HG02840 (cell line): ENCODE measurements at regions not wholly inside any gene's neighbourhood (a gene's known extent, or its start where the extent isn't known, plus 50 kb on each side); places are given as distances from the start of the nearest gene placed in this dataset.

Experiments used
- ATAC-seq: cut with Tn5 transposase; IDR thresholded peaks from one replicate; pipeline ENCODE4 v1.9.1; 2021; ENCODE audit warnings: mild to moderate bottlenecking, moderate library complexity, moderate number of reproducible peaks; ENCODE audit not compliant: unreplicated experiment, low FRiP score

DNA sequence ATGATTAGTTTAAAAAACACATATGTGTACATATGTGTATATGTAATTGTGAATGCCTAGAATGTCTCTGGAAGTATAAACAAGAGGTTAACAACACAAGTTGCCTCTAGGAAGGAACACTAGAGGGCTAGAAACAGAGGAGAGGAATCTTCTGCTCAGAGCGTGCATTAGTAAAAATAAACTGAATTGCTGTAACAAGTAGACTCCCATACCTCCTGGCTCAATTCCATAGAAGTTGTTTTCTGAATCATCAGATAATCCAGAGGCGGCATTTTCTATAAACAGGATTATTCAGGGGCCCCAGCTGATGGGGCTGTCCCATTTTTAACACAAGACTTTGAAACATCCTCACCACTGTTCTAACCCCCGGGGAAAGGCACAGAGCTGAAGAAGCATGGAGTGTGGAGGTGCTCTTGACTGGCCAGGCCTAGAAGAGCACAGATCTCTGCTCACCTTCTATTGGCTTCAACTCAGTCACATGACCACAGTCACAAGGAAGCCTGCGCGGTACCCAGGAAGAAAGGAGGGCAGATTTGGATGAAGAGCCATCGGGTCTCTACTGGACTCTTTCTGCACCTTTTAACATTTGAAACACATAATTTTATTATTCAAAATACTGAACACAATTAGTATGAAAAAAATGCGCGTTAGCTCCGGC, 145.7 kb downstream of the TLE3 start:
- no peak for ATAC-seq

DNA sequence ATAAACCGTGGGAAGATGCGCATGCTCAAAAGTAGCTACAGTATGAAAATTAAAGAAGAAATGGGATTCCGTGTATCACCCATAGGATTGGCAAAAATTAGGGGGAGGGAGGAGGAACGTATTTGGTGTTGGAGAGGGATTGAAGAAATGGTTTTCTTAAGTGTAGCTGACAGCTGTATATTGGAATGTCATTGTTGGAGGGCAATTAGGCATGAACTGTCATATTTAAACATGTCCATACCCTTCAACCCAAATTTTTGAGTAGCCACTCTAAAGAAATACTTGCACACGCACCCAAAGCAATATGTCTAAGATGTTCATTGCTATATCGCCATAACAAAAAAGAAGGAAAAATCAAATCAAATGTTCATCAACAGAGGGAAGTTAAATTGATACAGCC, 144.7 kb downstream of the TLE3 start:
- no peak for ATAC-seq

DNA sequence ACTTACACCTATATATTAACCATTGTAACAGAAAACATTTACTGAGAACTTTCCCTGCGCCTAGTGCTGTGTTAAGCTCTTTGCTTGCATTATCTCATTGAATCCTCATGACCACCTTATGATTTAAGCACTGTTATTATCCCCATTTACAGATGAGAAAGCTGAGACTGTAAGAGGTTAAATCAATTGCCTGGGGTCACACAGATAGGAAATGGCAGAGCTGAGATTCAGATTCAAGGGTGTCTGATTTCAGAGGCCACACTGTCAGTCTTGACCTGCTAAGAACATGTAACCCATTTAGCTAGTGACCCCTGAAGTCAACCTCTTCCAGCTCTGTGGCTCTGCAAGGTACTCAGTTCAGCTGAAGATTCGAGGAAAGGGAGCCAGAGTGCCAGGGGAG, 143.9 kb downstream of the TLE3 start:
- ATAC-seq: no peak

DNA sequence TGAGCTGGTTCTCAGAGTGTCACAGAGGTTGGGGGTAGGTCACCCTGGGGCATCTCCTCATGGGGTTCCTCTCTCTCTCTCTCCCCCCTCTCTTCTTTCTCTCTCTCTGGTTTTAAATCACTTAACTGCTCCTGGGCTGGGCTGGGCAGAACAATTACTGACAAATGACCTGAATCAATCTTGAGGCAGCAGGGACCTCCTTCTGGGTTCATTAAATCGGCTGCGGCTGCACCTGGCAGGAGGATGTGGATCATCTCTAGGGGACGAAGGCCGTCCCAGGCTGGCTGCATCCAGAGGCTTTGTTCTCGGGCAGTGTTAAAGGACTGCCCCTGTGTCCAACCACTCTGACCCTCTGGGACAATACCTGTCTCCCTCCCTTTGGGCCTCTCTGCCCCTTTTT, 143.1 kb downstream of the TLE3 start:
- ATAC-seq: no peak

DNA sequence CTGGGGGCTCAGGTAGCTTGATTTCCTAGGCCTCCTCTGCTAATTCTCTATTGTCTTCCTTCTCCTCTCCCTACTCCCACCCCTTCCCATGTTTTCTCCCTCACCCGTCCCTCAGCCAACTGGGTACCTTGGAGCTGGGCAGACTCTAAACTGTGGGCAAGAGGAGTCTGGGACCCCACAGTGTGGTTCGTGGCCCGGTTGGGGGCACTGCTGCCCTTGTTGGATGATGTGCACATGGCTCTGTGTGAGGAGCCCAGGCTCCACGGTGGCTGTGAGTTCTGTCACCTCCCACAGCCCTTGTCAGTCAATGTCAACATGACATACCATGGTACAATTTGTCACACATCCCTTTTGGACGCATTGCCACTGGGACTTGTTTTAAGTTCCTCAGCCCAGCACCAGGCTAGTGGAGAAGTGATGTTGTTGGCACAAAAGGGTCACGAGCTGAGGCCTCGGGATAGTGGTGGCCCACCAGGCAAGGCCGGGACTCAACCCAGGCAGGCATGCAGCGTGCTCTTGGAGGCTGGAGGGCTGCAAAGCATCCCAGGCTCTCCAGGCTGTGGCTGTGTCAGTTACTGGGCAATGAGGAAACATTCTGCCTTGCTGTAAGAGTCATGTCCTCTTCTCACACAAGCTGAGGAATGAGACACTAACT, 142.3 kb downstream of the TLE3 start:
- no peak for ATAC-seq

DNA sequence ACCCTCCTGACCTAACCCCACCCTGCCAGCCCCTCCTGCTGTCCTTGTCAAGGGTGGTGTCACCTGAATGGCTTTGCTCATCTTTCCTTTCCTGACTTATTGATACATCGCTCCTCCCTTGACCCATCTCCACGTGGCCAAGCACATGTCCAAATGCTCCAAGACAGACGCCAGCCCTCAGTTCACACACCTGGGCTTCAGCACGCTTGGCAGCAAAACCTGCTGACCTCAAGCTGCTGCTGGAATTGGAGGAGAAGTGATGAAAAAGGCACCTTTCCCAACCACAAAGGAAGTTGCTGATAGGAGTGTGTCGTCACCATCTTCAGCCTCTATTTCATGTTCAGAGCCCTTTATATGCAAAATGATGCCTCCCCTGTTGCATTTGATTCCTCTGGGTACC, 141.3 kb downstream of the TLE3 start:
- ATAC-seq: no peak

DNA sequence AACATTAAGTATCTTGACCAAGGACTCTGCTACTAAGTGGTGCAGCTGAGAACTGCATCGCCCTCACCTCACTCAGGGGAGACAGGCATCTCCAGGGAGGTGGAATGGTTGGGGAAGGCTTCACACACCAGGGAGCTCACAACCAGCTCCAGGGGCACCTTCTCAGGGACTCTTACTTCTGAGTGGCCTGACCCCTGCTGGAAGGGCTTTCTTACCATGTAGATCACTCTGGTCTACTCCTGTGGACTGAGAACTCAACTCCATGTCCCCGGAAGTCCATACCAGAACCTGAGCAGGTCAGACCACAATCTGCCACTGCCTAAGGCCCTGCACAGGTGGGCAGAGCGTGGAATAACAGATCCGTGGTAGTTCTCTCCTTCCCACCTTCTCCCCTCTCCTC, 140.5 kb downstream of the TLE3 start:
- ATAC-seq: no peak

DNA sequence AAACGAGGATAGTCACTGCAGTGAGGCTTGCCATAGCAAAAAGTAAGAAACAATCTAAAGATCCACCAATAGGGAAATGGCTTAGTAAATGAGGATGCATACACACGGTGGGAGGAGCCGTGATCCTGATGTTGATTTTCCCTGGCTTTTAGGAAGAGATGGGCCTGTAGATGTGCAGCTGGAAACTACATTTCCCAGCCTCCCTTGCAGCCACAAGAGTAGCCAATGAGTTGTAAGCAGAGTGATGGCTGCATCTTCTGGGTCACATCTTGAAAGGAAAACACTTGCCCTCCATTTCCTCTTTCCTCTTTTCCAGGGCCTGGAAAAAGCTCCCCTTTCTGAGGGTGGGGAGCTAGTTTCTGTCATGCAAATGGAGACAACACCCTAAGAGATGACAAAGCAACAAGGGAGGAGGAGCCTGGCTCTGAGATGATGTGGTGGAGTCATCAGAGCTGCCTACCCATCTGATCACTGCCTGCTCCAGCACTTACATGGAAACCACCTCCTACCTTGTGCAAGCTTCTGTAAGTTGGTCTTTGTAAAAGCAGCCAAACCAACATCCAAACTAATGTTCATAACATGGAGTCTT, 139.1 kb downstream of the TLE3 start:
- ATAC-seq: no peak

DNA sequence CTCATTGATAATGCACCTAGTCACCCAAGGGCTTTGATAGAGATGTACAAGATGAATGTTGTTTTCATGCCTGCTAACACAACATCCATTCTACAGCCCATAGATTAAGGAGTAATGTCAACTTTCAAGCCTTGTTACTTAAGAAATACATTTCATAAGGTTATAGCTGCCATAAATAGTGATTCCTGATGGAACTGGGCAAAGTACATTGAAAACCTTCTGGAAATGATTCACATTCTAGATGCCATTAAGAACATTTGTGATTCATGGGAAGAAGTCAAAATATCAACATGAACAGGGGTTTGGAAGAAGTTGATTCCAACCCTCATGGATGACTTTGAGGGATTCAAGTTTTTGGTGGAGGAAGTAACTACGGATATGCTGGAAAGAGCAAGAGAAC, 135.2 kb downstream of the TLE3 start:
- no peak for ATAC-seq

DNA sequence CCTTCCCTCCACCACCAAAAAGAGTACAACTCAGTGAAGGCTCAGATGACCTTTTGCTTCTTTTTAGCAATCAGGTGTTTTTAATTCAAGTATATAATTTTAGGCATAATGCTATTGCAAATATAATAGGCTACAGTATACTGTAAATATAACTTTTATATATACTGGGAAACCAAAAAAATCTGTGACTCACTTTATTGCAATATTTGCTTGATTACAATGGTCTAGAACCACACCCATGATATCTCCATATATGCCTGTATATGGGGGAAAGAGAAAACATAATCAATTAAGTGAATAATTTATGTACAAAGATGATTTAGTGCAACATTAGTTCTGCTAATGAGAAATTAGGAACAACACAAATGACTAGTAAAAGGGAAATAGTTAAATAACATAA, 134.3 kb downstream of the TLE3 start:
- no peak for ATAC-seq

DNA sequence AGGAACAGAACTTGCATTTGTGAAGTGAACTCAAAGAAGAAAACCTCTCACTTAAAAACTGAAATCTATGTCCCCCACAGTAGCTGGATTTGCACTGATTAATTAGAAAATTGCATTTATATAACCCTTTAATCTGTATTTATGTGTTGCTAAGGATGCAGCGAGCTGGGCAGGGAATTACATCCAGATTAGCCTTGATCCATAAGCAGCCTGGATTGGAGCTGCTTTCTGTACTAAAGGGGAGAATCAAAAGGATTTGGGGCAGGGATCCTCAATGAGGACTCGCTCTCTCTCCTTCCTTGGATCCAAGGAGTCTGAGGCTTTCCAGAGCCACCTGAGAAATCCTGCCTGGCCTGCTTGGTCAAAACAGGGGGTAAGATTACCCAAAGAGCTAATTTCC, 125.9 kb downstream of the TLE3 start:
- no peak for ATAC-seq

DNA sequence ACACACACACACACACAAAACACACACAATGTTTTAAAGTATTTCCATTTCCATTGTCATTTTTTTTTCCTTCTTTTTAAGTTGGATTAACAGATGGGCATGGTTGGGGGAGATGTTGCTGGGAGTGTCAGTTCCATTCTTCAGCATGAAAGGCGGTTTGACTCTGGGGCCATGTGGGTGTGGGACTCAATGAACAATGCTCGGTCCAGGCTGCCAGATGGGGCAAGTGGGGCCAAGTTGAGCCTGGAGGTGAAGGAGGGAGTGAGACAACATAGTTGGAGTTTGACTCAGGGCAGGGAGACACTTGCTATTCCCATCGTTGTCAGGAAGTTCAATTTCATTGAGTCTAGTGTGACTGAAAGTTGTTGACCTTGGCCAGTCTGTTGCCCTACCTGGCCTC, 125.3 kb downstream of the TLE3 start:
- ATAC-seq: no peak

DNA sequence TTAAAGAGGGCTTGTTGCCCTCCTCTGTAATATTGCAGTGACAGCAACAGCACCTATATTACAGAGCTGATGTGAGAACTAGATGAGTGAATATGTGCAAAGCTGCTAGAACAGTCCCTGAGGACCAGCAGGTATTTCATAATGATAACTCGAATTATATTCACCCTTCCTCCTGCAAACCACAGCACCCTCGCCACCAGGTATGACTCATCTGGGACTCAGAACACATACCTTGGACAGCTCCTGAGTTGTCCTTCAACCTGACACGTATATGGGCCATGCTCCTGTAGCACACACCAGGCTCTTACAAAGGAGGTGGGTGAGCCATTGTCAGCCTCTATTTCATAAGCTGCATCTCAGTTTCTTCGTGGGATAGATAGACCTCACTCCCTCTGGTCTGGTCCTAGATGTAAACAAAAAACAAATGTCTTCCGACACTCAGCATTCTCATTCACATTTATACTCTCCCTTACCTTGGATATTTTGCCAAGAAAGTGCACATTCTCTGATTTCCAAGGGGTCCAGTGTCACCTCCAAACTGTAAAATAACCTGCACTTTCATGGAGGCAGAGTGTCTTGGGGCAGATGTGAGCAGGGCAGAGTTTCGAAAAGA, 124.5 kb downstream of the TLE3 start:
- no peak for ATAC-seq

DNA sequence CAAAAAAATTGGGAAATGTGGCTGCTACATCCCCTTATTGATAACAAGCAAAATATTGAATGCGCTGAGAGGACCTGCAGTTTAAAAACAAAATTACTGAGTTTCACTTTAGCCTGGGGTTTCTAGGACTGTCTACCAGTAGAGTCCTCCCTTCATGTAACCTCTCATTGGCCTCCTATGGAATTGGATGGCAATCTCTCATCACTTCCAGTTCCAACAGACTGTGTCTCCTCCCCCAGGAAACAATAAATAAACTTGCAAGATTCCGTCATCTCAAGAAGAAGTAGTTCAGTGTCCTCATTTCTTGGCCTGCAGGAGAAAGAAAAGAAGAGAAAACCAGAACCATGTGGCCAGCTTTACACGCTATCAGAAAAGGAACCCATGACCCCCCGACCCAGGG, 123.8 kb downstream of the TLE3 start:
- ATAC-seq: no peak

DNA sequence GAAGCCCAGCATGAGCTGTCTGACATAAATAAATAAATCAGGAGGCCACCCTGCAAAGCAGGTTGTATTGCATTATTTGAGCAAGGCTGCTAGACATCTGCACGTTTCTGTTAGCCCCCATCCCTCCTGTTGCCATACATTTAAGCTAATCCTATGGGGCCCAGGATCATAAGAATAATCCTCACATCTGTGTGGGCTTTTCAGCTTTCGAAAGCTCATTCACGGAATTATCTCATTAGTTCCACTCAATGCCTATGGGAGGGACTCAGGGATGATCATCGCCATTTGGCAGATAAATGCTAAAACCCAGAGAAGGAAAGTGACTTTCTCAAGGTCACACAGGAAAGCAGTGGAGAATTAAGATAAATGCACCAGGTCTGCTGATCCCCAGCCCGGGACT, 123.4 kb downstream of the TLE3 start:
- ATAC-seq: no peak

DNA sequence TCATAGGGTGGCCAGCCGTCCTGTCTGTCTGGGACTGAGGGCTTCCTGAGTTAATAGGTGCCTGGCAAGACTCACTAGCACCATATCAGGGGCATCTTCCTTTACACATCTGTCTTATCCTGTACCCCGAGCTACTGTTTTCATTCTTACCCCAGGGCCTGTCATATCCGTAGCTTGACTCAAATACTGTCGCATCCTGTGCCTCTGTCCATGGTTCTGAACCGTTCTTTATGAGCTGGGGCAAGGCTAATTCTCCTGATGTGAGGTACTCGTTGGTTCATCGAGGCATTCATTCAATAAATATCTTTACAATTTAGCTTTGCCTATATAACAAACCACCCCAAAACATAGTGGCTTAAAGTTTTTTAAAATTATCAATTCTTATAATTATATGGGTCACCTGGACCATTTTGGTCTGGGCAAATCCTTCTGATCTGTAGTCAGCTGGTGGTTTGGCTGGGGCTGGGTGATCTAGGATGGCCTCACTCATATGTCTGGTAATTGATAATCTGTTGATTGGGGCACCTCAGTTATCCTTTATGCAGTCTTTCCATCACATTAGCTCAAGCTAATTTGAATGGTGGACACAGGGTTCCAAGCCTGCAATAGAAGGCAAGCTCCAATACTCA, 121.2 kb downstream of the TLE3 start:
- ATAC-seq: no peak

DNA sequence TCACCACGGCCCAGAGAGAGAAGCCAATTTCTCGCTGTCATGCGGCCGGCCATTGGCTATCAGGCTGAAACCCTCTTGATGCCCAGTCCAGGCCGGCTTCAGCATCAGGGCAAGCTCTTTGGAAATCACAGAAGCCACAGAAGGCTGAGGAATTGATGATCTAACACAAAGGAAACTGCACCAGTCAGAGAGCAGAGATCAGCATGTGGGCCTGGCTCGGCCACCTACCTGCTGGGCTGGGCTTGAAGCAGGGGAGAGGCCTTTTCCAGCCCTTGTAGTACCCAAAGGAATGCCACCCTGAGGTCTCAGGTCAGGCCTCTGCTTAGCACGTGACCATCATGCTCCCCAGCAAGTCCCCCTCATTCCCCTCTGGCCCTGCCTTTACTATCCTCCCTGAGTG, 119.1 kb downstream of the TLE3 start:
- ATAC-seq: no peak

DNA sequence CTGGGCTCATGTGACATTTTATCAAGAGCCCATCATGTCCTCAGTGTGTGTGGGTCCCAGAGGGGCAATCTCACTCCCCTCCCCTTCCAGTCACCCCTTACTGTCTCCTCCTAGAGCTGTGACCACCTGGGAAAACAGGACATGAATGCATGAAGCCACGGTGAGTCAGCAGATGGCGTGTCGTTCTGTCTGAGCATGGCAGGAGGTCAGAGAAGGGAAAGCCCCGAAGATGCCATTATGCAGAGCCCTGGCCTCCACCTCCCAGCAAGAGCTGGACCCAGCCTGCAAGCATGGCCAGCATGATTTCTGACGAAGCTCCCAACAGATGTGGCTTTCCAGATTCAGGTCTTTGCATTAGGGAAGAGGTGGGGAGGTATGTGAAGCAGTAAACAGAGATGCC, 118.5 kb downstream of the TLE3 start:
- ATAC-seq: peak; percentile 57

DNA sequence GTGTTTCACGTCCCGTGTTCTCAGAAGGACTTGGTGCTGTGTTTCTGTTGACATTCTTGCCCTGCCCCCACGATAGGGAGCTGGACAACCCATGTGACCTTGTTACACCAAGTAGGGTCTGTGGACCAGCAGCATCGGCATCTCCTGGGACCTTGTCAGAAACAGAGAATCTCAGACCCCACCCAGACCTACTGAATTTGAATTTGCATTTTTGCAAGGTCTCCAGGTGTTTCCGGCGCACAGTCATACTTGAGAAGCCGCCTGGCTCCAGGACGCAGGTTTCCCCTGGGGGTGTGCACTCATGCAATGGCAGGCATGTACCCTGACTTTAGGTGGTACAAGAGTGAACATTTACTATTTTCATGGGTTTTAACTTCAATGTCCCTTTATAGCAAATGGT, 117.9 kb downstream of the TLE3 start:
- peak; percentile 82 for ATAC-seq

DNA sequence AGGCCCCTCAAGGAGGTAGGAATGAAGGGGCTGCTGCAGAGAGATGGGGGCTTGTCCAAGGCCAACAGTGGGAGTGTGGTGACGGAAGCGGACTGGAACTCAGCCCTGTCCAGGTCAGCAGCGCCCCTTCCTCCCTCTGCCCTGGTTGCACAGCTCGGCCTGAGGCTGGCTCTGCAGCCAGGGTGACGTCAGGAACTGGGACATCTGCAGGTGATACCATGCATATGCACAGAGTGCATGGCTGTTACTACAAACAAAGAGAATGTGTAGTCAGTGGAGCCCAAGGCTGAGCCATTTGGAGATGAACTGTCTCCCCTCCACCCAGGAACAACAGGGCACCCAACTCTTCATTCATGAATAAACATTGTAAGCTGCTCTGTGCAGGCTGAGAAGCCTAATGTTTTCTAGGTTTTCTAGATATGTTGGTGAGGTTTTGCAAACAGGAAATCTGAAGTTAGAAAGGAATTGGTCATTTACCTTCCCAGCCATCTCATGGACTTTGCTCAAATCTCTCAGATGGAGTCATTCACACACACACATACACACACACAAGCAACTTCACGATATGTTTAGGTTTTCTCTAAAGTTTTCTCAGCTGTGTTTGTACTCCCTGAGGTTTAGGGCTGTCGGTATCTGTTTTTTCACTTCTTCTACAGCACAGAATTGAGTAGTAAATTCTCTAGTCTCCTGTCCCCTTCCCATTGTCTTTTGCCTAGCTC, 117.2 kb downstream of the TLE3 start:
- ATAC-seq: no peak

DNA sequence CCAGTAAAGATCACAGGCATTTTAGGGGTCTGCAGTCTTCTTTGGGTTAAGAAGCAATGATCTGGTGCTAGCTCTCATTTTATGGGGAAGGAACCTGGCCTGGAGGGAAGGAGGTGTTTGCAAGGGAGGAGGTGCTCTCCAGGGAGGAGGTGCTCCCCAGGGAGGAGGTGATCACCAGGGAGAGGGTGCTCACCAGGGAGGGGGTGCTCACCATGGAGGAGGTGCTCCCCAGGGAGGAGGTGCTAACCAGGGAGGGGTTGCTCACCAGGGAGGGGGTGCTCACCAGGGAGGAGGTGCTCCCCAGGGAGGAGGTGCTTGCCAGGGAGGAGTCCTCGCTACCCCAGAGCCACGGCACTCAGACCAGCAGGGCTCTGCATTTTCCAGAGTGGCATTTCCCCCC, 115.7 kb downstream of the TLE3 start:
- no peak for ATAC-seq
